SU-DHL-6 (cell line): ENCODE measurements at regions not wholly inside any gene's neighbourhood (a gene's known extent, or its start where the extent isn't known, plus 50 kb on each side); places are given as distances from the start of the nearest gene placed in this dataset.

Source experiments
- EZH2phosphoT487 ChIP-seq: fragments of 200-600 bp; sonication (generic), shearing (Covaris generic); conservative IDR thresholded peaks from 2 replicates; pipeline ENCODE4 v1.6.1; 2018; ENCODE audit warnings: mild to moderate bottlenecking, antibody characterized with exemption, low read length, moderate library complexity, mixed read lengths
- TF ChIP-seq, protein P1 (sequence below): fragments of 200-600 bp; sonication (generic); IDR thresholded peaks from one replicate; pipeline ENCODE4 v1.5.1; 2017; ENCODE audit warnings: antibody characterized with exemption, mild to moderate bottlenecking, low read length, moderate library complexity; ENCODE audit not compliant: insufficient read depth, poor library complexity, severe bottlenecking

- TF ChIP-seq, protein P1, sequence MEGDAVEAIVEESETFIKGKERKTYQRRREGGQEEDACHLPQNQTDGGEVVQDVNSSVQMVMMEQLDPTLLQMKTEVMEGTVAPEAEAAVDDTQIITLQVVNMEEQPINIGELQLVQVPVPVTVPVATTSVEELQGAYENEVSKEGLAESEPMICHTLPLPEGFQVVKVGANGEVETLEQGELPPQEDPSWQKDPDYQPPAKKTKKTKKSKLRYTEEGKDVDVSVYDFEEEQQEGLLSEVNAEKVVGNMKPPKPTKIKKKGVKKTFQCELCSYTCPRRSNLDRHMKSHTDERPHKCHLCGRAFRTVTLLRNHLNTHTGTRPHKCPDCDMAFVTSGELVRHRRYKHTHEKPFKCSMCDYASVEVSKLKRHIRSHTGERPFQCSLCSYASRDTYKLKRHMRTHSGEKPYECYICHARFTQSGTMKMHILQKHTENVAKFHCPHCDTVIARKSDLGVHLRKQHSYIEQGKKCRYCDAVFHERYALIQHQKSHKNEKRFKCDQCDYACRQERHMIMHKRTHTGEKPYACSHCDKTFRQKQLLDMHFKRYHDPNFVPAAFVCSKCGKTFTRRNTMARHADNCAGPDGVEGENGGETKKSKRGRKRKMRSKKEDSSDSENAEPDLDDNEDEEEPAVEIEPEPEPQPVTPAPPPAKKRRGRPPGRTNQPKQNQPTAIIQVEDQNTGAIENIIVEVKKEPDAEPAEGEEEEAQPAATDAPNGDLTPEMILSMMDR = no peak
- TF ChIP-seq EZH2phosphoT487 = no peak
These were observed 209.7 kb downstream of the TMEM200A start for GRCh38 chr6:130575557-130575956.
